ENCODE measurements at regions not wholly inside any gene's neighbourhood (a gene's known extent, or its start where the extent isn't known, plus 50 kb on each side); places are given as distances from the start of the nearest gene placed in this dataset.
A peak's percentile ranks its signal among the peaks of the same experiment; 100 is the strongest.
"Not testable (repeated sequence)": the region's sequence is repeated elsewhere in the genome, so short reads cannot be mapped to it uniquely, and the experiment has no call there.

GRCh38 chr20:7798176-7798575, 142.1 kb downstream of the HAO1 start:
- POLR2A ChIA-PET: no interaction called here
- no peaks in the 10 kb centered on the region for H3K9me3 ChIP-seq (ENCODE audit: control insufficient read depth, insufficient read depth, low read length)
- no peak for DNase-seq (ENCODE audit: low read depth, low spot score)
- no peak for TF ChIP-seq CTCF (IDR thresholded peaks at IDR 0.05; ENCODE audit: low read depth, low read length)
- no peaks in the 10 kb centered on the region for H3K27me3 ChIP-seq (ENCODE audit: control insufficient read depth, insufficient read depth, low read length)
- no peak overlapping the region for H3K27ac ChIP-seq (ENCODE audit: low read depth, low read length)
- CTCF ChIA-PET: no interaction called here
- H3K4me3 ChIP-seq (ENCODE audit: low read depth, low read length): no peak overlapping the region

GRCh38 chr20:7799862-7800261, 140.4 kb downstream of the HAO1 start:
- no peak for DNase-seq (ENCODE audit: low read depth, low spot score)

GRCh38 chr20:7803411-7804151, 136.7 kb downstream of the HAO1 start:
- POLR2A ChIA-PET; DNase-seq (ENCODE audit: low read depth, low spot score); H3K9me3 ChIP-seq (ENCODE audit: control insufficient read depth, insufficient read depth, low read length); H3K27ac ChIP-seq (ENCODE audit: low read depth, low read length); CTCF ChIA-PET; H3K27me3 ChIP-seq (ENCODE audit: control insufficient read depth, insufficient read depth, low read length): not testable (repeated sequence)
- H3K4me3 ChIP-seq (ENCODE audit: low read depth, low read length): peak overlapping the region; percentile 29

More at GRCh38 chr20:7799862-7800261, 140.4 kb downstream of the HAO1 start:
- TF ChIP-seq CTCF (IDR thresholded peaks at IDR 0.05; ENCODE audit: low read depth, low read length): no peak
- no peak overlapping the region for H3K27ac ChIP-seq (ENCODE audit: low read depth, low read length)
- no peaks in the 10 kb centered on the region; the same call in 1 of the 2 replicates for H3K9me3 ChIP-seq (ENCODE audit: control insufficient read depth, insufficient read depth, low read length)
- H3K4me3 ChIP-seq (ENCODE audit: low read depth, low read length): no peak overlapping the region
- ChIA-PET POLR2A (no interaction called here), CTCF (no interaction called here)
- H3K27me3 ChIP-seq (ENCODE audit: control insufficient read depth, insufficient read depth, low read length): no peaks in the 10 kb centered on the region

- no peak overlapping the region for H3K4me3 ChIP-seq (ENCODE audit: low read depth, low read length)
- H3K9me3 ChIP-seq (ENCODE audit: control insufficient read depth, insufficient read depth, low read length): no peaks in the 10 kb centered on the region; the same call in 1 of the 2 replicates
- H3K27ac ChIP-seq (ENCODE audit: low read depth, low read length): no peak overlapping the region
- no peak for DNase-seq (ENCODE audit: low read depth, low spot score)
- CTCF ChIA-PET: no interaction called here
- no peak for TF ChIP-seq CTCF (IDR thresholded peaks at IDR 0.05; ENCODE audit: low read depth, low read length)
- POLR2A ChIA-PET: no interaction called here
- no peaks in the 10 kb centered on the region for H3K27me3 ChIP-seq (ENCODE audit: control insufficient read depth, insufficient read depth, low read length)
Observed at GRCh38 chr20:7806831-7807230, 133.4 kb downstream of the HAO1 start.

GRCh38 chr20:7817286-7817685, 123.0 kb downstream of the HAO1 start:
- POLR2A ChIA-PET: no interaction called here
- CTCF ChIA-PET: no interaction called here
- DNase-seq (ENCODE audit: low read depth, low spot score): no peak
- no peaks in the 10 kb centered on the region for H3K9me3 ChIP-seq (ENCODE audit: control insufficient read depth, insufficient read depth, low read length)
- no peak for TF ChIP-seq CTCF (IDR thresholded peaks at IDR 0.05; ENCODE audit: low read depth, low read length)
- no peaks in the 10 kb centered on the region for H3K27me3 ChIP-seq (ENCODE audit: control insufficient read depth, insufficient read depth, low read length)
- H3K4me3 ChIP-seq (ENCODE audit: low read depth, low read length): no peak overlapping the region
- no peak overlapping the region for H3K27ac ChIP-seq (ENCODE audit: low read depth, low read length)
